CD4-positive, alpha-beta T cell treated with Interleukin-4 for 4 hours (primary cell): ENCODE measurements at regions not wholly inside any gene's neighbourhood (a gene's known extent, or its start where the extent isn't known, plus 50 kb on each side); places are given as distances from the start of the nearest gene placed in this dataset.

Experiments used
- DNase-seq: peaks from one replicate; pipeline ENCODE4 v3.0.0-alpha.2; 2020

GRCh38 chr12:90020881-90021280 lies 312.2 kb upstream of the ATP2B1 start:
- DNase-seq, result no peak

GRCh38 chr12:90020436-90020835 lies 311.8 kb upstream of the ATP2B1 start:
- DNase-seq, result no peak

GRCh38 chr12:90020014-90020413 lies 311.4 kb upstream of the ATP2B1 start:
- DNase-seq, result no peak

- no peak for DNase-seq
Measured at GRCh38 chr12:90017316-90017715, 308.7 kb upstream of the ATP2B1 start.

- DNase-seq, result no peak
Measured at GRCh38 chr12:90015228-90015627, 306.6 kb upstream of the ATP2B1 start.

- peak; percentile 54 for DNase-seq
Measured at GRCh38 chr12:90013409-90013808, 304.8 kb upstream of the ATP2B1 start.

- DNase-seq, result no peak
Measured at GRCh38 chr12:90010089-90010488, 301.5 kb upstream of the ATP2B1 start.

GRCh38 chr12:90008277-90008676 lies 299.6 kb upstream of the ATP2B1 start:
- no peak for DNase-seq

GRCh38 chr12:90004319-90005074 lies 295.9 kb upstream of the ATP2B1 start:
- DNase-seq, result no peak

GRCh38 chr12:90003688-90004087 lies 295.1 kb upstream of the ATP2B1 start:
- no peak for DNase-seq

- DNase-seq, result no peak
Measured at GRCh38 chr12:90000721-90001120, 292.1 kb upstream of the ATP2B1 start.

GRCh38 chr12:89999699-90000505 lies 291.3 kb upstream of the ATP2B1 start:
- DNase-seq, result no peak

GRCh38 chr12:89995870-89996269 lies 287.2 kb upstream of the ATP2B1 start:
- DNase-seq, result no peak

- no peak for DNase-seq
Measured at GRCh38 chr12:89994911-89995310, 286.3 kb upstream of the ATP2B1 start.

- no peak for DNase-seq
Measured at GRCh38 chr12:89993632-89994031, 285.0 kb upstream of the ATP2B1 start.

- no peak for DNase-seq
Measured at GRCh38 chr12:89992668-89993451, 284.2 kb upstream of the ATP2B1 start.

GRCh38 chr12:89991807-89992590 lies 283.4 kb upstream of the ATP2B1 start:
- DNase-seq, result no peak

GRCh38 chr12:89988188-89988915 lies 279.7 kb upstream of the ATP2B1 start:
- DNase-seq, result no peak

GRCh38 chr12:89985935-89986334 lies 277.3 kb upstream of the ATP2B1 start:
- DNase-seq, result no peak

- no peak for DNase-seq
Measured at GRCh38 chr12:89984846-89985245, 276.2 kb upstream of the ATP2B1 start.

GRCh38 chr12:89983622-89984021 lies 275.0 kb upstream of the ATP2B1 start:
- DNase-seq, result no peak

- DNase-seq, result no peak
Measured at GRCh38 chr12:89980236-89980635, 271.6 kb upstream of the ATP2B1 start.
